NOMO-1 treated with dmso at 0.1 percent for 144 hours (cell line): ENCODE measurements at regions not wholly inside any gene's neighbourhood (a gene's known extent, or its start where the extent isn't known, plus 50 kb on each side); places are given as distances from the start of the nearest gene placed in this dataset.
"Not testable (repeated sequence)": the region's sequence is repeated elsewhere in the genome, so short reads cannot be mapped to it uniquely, and the experiment has no call there.

Experiments used
- DNase-seq: peaks from one replicate; lab custom pipeline; 2025; ENCODE audit not compliant: unreplicated experiment; lab: John Stamatoyannopoulos, UW

- no peak for DNase-seq
These were observed 320.1 kb upstream of the DDI1 start for GRCh38 chr11:103716363-103716762.

GRCh38 chr11:103727262-103727661, 309.2 kb upstream of the DDI1 start:
- no peak for DNase-seq

GRCh38 chr11:103729617-103730016, 306.8 kb upstream of the DDI1 start:
- DNase-seq = no peak

GRCh38 chr11:103730131-103730940, 306.1 kb upstream of the DDI1 start:
- DNase-seq = no peak

GRCh38 chr11:103731670-103732069, 304.8 kb upstream of the DDI1 start:
- no peak for DNase-seq

- DNase-seq = no peak
These were observed 302.6 kb upstream of the DDI1 start for GRCh38 chr11:103733889-103734288.

GRCh38 chr11:103735497-103736032, 300.9 kb upstream of the DDI1 start:
- DNase-seq = no peak

- no peak for DNase-seq
These were observed 300.0 kb upstream of the DDI1 start for GRCh38 chr11:103736315-103737036.

- no peak for DNase-seq
These were observed 299.3 kb upstream of the DDI1 start for GRCh38 chr11:103737037-103737622.

GRCh38 chr11:103737747-103738146, 298.7 kb upstream of the DDI1 start:
- no peak for DNase-seq

GRCh38 chr11:103739074-103739796, 297.2 kb upstream of the DDI1 start:
- not testable (repeated sequence) for DNase-seq

GRCh38 chr11:103744496-103745153, 291.8 kb upstream of the DDI1 start:
- no peak for DNase-seq

- DNase-seq = no peak
These were observed 287.3 kb upstream of the DDI1 start for GRCh38 chr11:103749158-103749557.

GRCh38 chr11:103768816-103769215, 267.6 kb upstream of the DDI1 start:
- DNase-seq = no peak

GRCh38 chr11:103773059-103773458, 263.4 kb upstream of the DDI1 start:
- DNase-seq = no peak

- no peak for DNase-seq
These were observed 262.9 kb upstream of the DDI1 start for GRCh38 chr11:103773537-103773936.

- no peak for DNase-seq
These were observed 257.4 kb upstream of the DDI1 start for GRCh38 chr11:103779054-103779453.

- no peak for DNase-seq
These were observed 246.5 kb upstream of the DDI1 start for GRCh38 chr11:103789952-103790351.

- DNase-seq = no peak
These were observed 243.4 kb upstream of the DDI1 start for GRCh38 chr11:103792981-103793468.

- no peak for DNase-seq
These were observed 242.2 kb upstream of the DDI1 start for GRCh38 chr11:103794262-103794661.
